SKM-1 treated with dmso at 0.1 percent for 144 hours (cell line): ENCODE measurements at regions not wholly inside any gene's neighbourhood (a gene's known extent, or its start where the extent isn't known, plus 50 kb on each side); places are given as distances from the start of the nearest gene placed in this dataset.
"Not testable (repeated sequence)": the region's sequence is repeated elsewhere in the genome, so short reads cannot be mapped to it uniquely, and the experiment has no call there.

ENCODE experiments used
- DNase-seq: peaks from one replicate; lab custom pipeline; 2025; ENCODE audit not compliant: unreplicated experiment; lab: John Stamatoyannopoulos, UW

GRCh38 chr13:28607187-28607955, 51.6 kb upstream of the POMP start:
- DNase-seq = no peak

DNA sequence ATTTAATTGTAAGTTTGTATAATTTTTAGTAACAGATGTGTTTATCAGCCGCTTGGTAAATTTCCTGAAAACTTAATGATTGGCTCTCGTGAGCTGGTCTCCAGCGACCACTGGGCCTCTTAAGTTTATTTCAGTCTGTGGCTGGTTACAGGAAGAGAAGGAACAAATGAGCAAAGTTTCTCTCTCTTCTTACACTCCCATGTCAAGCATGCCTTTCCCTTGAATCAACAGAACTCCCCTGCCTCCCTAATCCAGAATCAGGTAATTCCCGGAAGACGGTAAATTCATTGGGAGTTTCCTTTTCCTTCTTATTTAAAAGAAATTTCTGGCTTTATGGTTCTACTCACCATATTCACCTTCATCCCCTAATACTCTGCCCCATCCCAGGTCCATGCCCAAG, 52.5 kb upstream of the POMP start:
- no peak for DNase-seq

DNA sequence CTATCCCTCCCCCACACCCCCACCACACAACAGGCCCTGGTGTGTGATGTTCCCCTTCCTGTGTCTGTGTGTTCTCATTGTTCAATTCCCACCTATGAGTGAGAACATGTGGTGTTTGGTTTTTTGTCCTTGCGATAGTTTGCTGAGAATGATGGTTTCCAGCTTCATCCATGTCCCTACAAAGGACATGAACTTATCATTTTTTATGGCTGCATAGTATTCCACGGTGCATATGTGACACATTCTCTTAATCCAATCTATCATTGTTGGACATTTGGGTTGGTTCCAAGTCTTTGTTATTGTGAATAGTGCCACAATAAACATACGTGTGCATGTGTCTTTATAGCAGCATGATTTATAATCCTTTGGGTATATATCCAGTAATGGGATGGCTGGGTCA, 53.8 kb upstream of the POMP start:
- not testable (repeated sequence) for DNase-seq

- DNase-seq = no peak
Measured at GRCh38 chr13:28603043-28603664, 55.8 kb upstream of the POMP start.

GRCh38 chr13:28602580-28602979, 56.4 kb upstream of the POMP start:
- no peak for DNase-seq

DNA sequence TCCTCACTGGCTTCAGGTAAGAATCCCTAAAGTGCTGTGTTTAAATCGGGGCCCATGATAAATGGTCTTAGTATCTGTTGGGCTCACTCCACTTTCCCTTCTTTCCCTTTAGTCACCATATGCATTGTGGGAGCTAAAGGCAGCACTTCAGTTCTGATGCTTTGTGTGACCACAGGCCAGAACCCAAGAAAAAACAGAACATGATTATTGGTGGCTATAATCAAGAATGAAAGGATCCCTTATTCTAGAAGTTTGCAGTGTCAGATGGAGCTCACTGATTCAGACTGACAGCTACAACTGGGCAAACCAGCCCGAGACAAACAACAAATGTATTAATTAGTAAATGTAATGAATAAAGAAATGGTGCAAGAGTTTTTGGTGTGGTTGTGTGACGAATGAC, 57.3 kb upstream of the POMP start:
- no peak for DNase-seq

DNA sequence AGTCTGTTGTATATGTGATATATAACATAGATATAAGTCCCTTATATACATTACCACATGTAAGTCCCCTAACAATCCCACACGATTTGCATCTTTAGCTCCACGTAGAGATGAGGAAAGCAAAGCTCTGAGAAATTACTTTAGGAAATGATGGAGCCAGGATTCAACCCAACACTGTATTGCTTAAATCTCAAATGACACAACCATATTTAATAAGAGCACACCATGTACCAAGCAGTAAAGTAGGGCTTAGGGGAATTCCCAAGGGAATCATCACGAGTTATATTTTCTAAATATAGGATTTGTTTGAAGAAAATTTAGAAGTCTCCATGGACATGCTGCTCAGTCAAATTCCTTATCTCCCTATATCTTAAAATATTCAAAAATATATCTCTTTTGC, 61.3 kb upstream of the POMP start:
- no peak for DNase-seq

GRCh38 chr13:28590461-28590860, 68.5 kb upstream of the POMP start:
- peak; percentile 27 for DNase-seq

DNA sequence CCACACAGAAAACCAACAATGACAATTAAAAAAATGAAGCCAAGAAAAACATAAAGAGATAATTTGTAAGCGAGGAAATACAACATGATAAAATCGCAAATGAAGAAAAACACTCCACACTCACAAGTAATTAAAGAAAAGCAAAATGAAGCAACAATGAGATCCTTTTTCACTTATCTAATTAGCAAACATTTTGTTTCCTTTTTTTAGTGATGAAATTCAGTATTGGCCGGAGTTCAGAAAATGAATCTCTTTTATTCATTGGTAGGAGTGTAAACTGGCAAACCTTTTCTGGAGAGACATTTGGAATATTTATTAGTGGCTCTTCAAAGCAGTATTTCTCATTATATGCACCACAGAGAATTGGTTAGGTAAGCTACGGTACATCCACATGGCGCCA, 70.6 kb upstream of the POMP start:
- DNase-seq = no peak

DNA sequence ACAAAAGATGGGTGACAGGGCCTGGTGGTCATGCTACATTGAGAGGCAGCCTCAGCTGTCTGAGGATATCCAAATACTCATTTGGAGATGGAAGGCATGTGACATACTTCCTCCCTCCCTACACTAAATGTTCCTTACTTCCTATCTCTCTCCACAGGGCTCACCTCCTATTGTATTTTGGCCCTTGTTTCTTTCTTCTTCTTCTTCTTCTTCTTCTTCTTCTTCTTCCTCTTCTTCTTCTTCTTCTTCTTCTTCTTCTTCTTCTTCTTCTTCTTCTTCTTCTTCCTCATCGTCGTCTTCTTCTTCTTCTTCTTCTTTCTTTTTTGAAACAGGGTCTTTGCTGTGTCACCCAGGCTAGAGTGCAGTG, 71.8 kb upstream of the POMP start:
- no peak for DNase-seq

DNA sequence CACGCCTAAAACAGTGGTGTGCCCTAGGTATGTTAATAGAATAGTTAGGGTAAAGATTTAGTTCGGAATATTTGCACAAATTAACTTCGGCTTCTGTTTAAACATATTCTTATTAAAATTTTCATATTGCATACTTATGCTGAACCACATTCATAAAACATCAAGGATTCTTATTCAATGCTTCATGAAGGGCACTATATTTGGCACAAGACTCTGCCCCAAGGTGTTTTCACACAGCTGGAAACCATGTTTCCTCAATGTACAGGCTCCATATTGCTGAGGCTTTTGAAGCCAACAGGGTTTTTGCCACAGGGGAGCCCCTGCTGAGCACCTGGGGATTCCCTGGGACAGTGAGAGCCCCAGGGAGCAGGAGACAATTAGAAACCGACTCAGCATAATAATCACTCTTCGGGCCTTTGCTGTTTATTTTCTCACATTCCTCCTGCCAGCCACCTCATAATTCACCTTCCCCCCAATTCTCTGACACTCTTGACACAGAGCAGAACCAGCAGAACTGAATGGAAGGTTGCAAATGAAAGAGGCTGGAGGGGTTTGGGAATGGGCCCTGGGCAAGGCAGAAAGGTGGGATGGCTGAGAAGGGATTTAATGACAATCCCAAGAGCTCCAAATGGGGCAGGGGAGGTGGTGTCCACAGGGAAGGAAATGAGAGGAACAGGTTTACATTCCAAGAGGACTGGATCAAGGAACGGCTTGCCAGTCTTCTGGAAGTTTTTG, 72.3 kb upstream of the POMP start:
- DNase-seq = no peak

GRCh38 chr13:28585561-28585960, 73.4 kb upstream of the POMP start:
- no peak for DNase-seq

- no peak for DNase-seq
Measured at GRCh38 chr13:28584873-28585381, 74.0 kb upstream of the POMP start.

- no peak for DNase-seq
Measured at GRCh38 chr13:28583651-28584091, 75.3 kb upstream of the POMP start.

GRCh38 chr13:28582892-28583240, 76.1 kb upstream of the POMP start:
- peak; percentile 56 for DNase-seq

DNA sequence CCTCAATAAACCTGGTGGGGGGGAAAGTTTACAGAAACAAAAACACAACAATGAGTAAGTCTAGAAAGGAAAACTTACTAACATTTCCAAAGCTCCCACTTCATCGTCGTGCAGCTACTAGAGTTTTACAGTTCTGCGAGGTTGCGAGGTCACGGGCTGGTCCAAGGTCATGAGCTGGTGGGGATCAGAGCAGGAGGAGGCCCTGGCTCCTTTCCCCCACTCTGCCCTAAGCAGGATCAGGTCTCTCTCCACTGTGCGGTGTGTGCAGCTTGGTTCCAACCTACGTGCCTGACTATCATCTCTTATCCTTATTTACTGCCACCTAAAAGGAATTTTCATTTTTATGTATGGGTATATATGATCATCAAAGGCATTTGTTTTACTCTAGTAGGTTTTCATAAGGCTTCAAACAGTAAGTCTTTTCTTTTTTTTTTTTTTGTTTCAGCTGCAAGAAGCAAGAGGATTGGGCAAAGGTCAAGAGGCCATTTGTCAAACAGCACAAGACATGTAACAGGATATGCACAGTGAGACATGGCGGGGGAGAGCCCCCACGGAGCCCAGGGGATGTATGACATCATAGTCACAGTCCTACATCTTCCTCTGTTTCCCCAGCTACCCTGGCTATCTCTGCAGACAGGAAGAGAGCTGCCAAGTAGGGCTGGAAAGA, 76.6 kb upstream of the POMP start:
- DNase-seq = peak; percentile 79

DNA sequence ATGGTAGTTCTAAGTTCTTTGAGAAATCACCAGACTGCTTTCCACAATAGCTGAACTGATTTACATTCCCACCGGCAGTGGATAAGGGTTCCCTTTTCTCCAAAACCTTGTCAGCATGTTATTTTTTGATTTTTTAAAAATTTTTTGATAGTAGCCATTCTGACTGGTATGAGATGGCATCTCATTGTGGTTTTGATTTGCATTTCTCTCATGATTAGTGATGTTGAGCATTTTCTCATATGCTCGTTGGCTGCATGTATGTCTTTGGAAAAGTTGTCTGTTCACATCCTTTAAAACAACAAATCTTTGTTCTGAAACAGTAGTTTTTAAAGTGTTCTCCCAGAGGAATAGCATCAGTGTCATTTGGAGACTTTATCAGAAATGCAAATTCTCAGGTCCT, 77.5 kb upstream of the POMP start:
- no peak for DNase-seq

GRCh38 chr13:28579736-28580135, 79.2 kb upstream of the POMP start:
- DNase-seq = no peak

DNA sequence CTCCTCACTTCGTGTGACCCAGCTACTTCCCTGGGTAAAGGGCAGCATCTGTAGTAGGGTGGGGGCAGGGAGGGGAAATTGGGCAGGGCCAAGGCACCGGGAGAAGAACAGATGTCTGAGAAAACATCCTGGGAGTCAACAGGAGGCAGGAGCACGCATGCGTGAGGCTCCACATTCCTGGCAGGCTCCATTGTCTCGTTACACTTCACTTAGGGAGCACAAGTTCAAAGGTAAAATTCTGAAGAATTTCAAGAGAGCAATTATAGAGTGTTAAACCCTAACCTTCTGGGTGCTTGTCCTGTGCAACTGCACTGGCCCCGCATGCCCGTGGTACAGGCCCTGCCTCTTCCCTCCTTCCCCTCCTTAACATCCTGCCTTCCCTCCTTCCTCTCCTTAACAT, 79.6 kb upstream of the POMP start:
- DNase-seq = no peak

DNA sequence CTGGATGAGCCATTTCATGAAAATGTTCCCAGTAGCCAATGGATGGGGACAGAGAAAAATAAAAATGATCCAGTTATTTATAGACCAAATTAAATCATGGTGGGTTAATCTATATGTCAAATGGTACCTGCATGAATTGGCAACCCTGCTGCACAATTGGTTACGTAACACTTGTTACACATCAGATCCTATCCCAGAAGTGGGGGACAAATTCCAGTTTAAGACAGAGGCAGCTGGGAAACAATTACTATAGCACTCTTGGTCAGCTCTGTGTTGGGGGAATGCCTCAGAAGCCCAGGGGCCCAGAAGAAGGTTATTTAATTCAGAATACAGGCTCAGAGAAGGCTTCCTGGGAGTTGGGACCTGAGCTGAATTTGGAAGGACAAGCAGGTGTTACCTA, 81.1 kb upstream of the FLT1 start:
- no peak for DNase-seq

- no peak for DNase-seq
Measured at GRCh38 chr13:28575200-28575599, 80.3 kb upstream of the FLT1 start.
